SK-N-SH (cell line): ENCODE measurements at regions not wholly inside any gene's neighbourhood (a gene's known extent, or its start where the extent isn't known, plus 50 kb on each side); places are given as distances from the start of the nearest gene placed in this dataset.

ENCODE experiments used
- CTCF ChIA-PET: fragments of 300-600, 350-600 bp; formaldehyde crosslinking; extraction: SDS; loops from one replicate; lab custom pipeline; 2021; lab: Yijun Ruan, JAX
- POLR2A ChIA-PET: fragments of 350-600 bp; sonication (Branson Sonifier 250); formaldehyde crosslinking; extraction: SDS; loops from one replicate; lab custom pipeline; 2020; ENCODE audit warnings: antibody characterized with exemption, inconsistent platforms; lab: Yijun Ruan, JAX
- DNase-seq: peaks from one replicate; pipeline ENCODE4 v3.0.0; 2012
- H2AFZ ChIP-seq: fragments of 200-600 bp; sonication (generic); 2 replicates; pipeline ENCODE4 v1.8.1; 2016; ENCODE audit warnings: antibody characterized with exemption, mild to moderate bottlenecking, low read depth
- H3F3A ChIP-seq: fragments of 200-600 bp; sonication (generic); replicated peaks from 2 replicates; pipeline ENCODE3; 2016; ENCODE audit warnings: antibody characterized with exemption, mild to moderate bottlenecking; ENCODE audit not compliant: insufficient read depth
- H3K27ac ChIP-seq, 2 experiments: fragments of 200-500 bp in 1 of 2; fragments of 200-600 bp in 1 of 2; sonication (Bioruptor generic) in 1 of 2; sonication (generic), shearing (Covaris generic) in 1 of 2; 2 replicates each; pipeline versions ENCODE4 v1.5.1 to v1.6.1; 2014 to 2016; ENCODE audit warnings: low read depth in 2 of 2, inconsistent platforms in 1 of 2, low read length in 1 of 2, mild to moderate bottlenecking in 1 of 2, mixed read lengths in 1 of 2
- H3K27me3 ChIP-seq: fragments of 200-600 bp; sonication (generic), shearing (Covaris generic); 2 replicates; pipeline ENCODE4 v1.6.1; 2016; ENCODE audit warnings: mixed run types; ENCODE audit not compliant: insufficient read depth
- H3K36me3 ChIP-seq, 2 experiments: fragments of 200-500 bp in 1 of 2; fragments of 200-600 bp in 1 of 2; sonication (Bioruptor generic) in 1 of 2; sonication (generic) in 1 of 2; replicated peaks in 1 of 2; 2 replicates each; pipeline versions ENCODE3 to v1.5.1; 2014 to 2016; ENCODE audit warnings: low read length in 1 of 2, mild to moderate bottlenecking in 1 of 2; ENCODE audit not compliant: insufficient read depth in 2 of 2, control insufficient read depth in 1 of 2
- H3K4me1 ChIP-seq, 2 experiments: fragments of 200-500 bp in 1 of 2; fragments of 200-600 bp in 1 of 2; sonication (Bioruptor generic) in 1 of 2; sonication (generic), shearing (Covaris generic) in 1 of 2; 2 replicates each; pipeline versions ENCODE4 v1.5.1 to v1.6.1; 2014 to 2016; ENCODE audit warnings: low read depth in 1 of 2, low read length in 1 of 2, mixed run types in 1 of 2; ENCODE audit not compliant: insufficient read depth in 2 of 2, control insufficient read depth in 1 of 2
- H3K4me2 ChIP-seq: fragments of 200-600 bp; sonication (generic), shearing (Covaris generic); 2 replicates; pipeline ENCODE4 v1.6.1; 2017; ENCODE audit warnings: mixed run types
- H3K4me3 ChIP-seq, 2 experiments: fragments of 200-500 bp in 1 of 2; fragments of 200-600 bp in 1 of 2; sonication (Bioruptor generic) in 1 of 2; sonication (generic), shearing (Covaris generic) in 1 of 2; 2 replicates each; pipeline versions ENCODE4 v1.5.1 to v1.8.1; 2014 to 2016; ENCODE audit warnings: low read depth in 2 of 2, inconsistent platforms in 1 of 2, low read length in 1 of 2, mild to moderate bottlenecking in 1 of 2, mixed read lengths in 1 of 2, moderate library complexity in 1 of 2
- H3K79me2 ChIP-seq: fragments of 200-600 bp; sonication (generic); 2 replicates; pipeline ENCODE4 v1.8.1; 2017; ENCODE audit warnings: mild to moderate bottlenecking; ENCODE audit not compliant: insufficient read depth
- H3K9ac ChIP-seq: fragments of 200-600 bp; sonication (generic); 2 replicates; pipeline ENCODE4 v1.6.1; 2017; ENCODE audit warnings: mixed run types
- H3K9me2 ChIP-seq: fragments of 200-600 bp; sonication (generic); 2 replicates; pipeline ENCODE4 v1.6.1; 2017; ENCODE audit warnings: mixed run types
- H3K9me3 ChIP-seq: fragments of 200-600 bp; sonication (generic); 2 replicates; pipeline ENCODE4 v1.6.1; 2017; ENCODE audit warnings: mixed run types, mild to moderate bottlenecking, moderate library complexity
- H4K20me1 ChIP-seq: fragments of 200-600 bp; sonication (generic); 2 replicates; pipeline ENCODE4 v1.6.1; 2017; ENCODE audit warnings: mild to moderate bottlenecking, mixed run types; ENCODE audit not compliant: insufficient read depth
- EP300 ChIP-seq, 2 experiments: IDR thresholded peaks; 2 replicates each; pipeline versions ENCODE4 v1.4.0 to v1.6.1; 2012; ENCODE audit warnings: borderline replicate concordance in 1 of 2, low read depth in 1 of 2, low read length in 1 of 2
- EZH2phosphoT487 ChIP-seq: fragments of 200-600 bp; sonication (generic); IDR thresholded peaks from 2 replicates; pipeline ENCODE4 v1.6.1; 2017; ENCODE audit warnings: low read depth, mixed run types, mild to moderate bottlenecking, antibody characterized with exemption, moderate library complexity, borderline replicate concordance
- FOSL2 ChIP-seq: IDR thresholded peaks from 2 replicates; pipeline ENCODE4 v1.4.0; 2012; ENCODE audit warnings: low read depth, mild to moderate bottlenecking, moderate library complexity, borderline replicate concordance
- FOXJ3 ChIP-seq: sonication (generic); formaldehyde crosslinking; IDR thresholded peaks from 2 replicates; pipeline ENCODE4 v1.5.1; 2020; ENCODE audit warnings: mild to moderate bottlenecking, missing genetic modification reagents
- GATA2 ChIP-seq: sonication (generic); formaldehyde crosslinking; IDR thresholded peaks from 2 replicates; pipeline ENCODE4 v1.5.0; 2020; ENCODE audit warnings: mild to moderate bottlenecking, missing genetic modification reagents
- MXI1 ChIP-seq: IDR thresholded peaks from 2 replicates; pipeline ENCODE4 v1.6.1; 2012; ENCODE audit warnings: mild to moderate bottlenecking, low read depth, low read length, improper control_type of control experiment
- NFIC ChIP-seq: IDR thresholded peaks from 2 replicates; pipeline ENCODE4 v1.4.0; 2012; ENCODE audit warnings: borderline replicate concordance
- NRF1 ChIP-seq: IDR thresholded peaks from 2 replicates; pipeline ENCODE4 v1.6.1; 2012; ENCODE audit warnings: low read depth, mild to moderate bottlenecking, low read length
- POLR2AphosphoS5 ChIP-seq: IDR thresholded peaks from 2 replicates; pipeline ENCODE4 v1.6.1; 2012; ENCODE audit warnings: low read depth, low read length
- RAD21 ChIP-seq: IDR thresholded peaks from 2 replicates; pipeline ENCODE4 v1.6.1; 2012; ENCODE audit warnings: mild to moderate bottlenecking, low read length
- RXRA ChIP-seq: IDR thresholded peaks from 2 replicates; pipeline ENCODE4 v1.4.0; 2012; ENCODE audit warnings: low read depth, mild to moderate bottlenecking, borderline replicate concordance
- SIN3A ChIP-seq: IDR thresholded peaks from 2 replicates; pipeline ENCODE4 v1.6.1; 2012; ENCODE audit warnings: low read depth, mild to moderate bottlenecking, low read length, moderate library complexity, borderline replicate concordance
- TAF1 ChIP-seq: IDR thresholded peaks from 2 replicates; pipeline ENCODE4 v1.6.1; 2012; ENCODE audit warnings: low read depth, mild to moderate bottlenecking, low read length, moderate library complexity, borderline replicate concordance
- TCF12 ChIP-seq: IDR thresholded peaks from 2 replicates; pipeline ENCODE4 v1.4.0; 2012
- TEAD4 ChIP-seq: IDR thresholded peaks from 2 replicates; pipeline ENCODE4 v1.4.0; 2012; ENCODE audit warnings: mild to moderate bottlenecking, borderline replicate concordance; ENCODE audit not compliant: insufficient read depth
- YY1 ChIP-seq: IDR thresholded peaks from 2 replicates; pipeline ENCODE4 v1.4.0; 2012; ENCODE audit warnings: low read depth, mild to moderate bottlenecking
- WGBS: methylation state at CpG from one replicate; pipeline ENCODE4 v1.1.6; 2017; ENCODE audit warnings: low lambda C conversion rate; 5-methylcytosine and 5-hydroxymethylcytosine counted together
- TF ChIP-seq, protein P1 (sequence below): fragments of 200-600 bp; sonication (generic); IDR thresholded peaks from 2 replicates; pipeline ENCODE4 v1.6.1; 2017; ENCODE audit warnings: antibody characterized with exemption, mild to moderate bottlenecking, moderate library complexity
- TF ChIP-seq, protein P2 (sequence below): fragments of 150-350 bp; IDR thresholded peaks from 2 replicates; pipeline ENCODE4 v1.6.1; 2016; ENCODE audit warnings: mild to moderate bottlenecking, low read depth, low read length
- TF ChIP-seq, protein P3 (sequence below): IDR thresholded peaks from 2 replicates; pipeline ENCODE4 v1.4.0; 2012; ENCODE audit warnings: low read depth, borderline replicate concordance

DNA sequence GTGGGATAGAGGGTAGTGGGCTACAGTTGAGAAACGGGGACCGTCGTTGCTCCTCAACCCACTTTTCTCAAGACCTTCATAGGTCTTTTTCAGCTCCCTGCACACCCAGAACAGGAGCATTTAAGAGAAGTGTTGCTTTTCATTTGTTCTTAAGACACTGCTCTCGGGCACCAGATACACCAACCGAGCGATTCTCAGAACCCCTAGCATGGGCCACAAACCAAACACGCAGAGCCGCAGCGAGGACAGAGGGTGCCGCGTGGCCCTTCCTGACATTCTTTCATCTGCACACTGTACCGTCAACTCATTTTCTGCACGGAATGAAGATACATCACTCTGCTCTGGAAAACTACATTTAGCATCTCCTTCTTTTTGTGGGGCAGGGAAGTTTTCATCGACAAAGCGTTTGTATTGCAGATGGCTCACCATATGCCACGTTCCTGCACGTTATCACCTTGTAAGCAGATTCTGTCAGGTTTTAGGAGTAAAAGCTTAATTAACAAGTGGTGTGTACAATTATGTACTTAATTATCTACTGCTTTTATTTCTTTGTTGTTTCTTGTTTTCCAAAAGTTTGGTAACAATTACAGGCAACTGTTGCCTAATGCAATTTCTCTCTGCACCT, 70.4 kb upstream of the MLN start:
- no peak overlapping the region for H3K4me2 ChIP-seq
- H3K27ac ChIP-seq, result no peak overlapping the region
- 84% methylated on average over 16 of the region's 17 CpGs for WGBS
- H3K4me1 ChIP-seq, result peaks cover 0 to 13% of the 10 kb centered on the region in 2 experiments; a peak in 1 of 4 replicates
- ChIA-PET POLR2A (no interaction called here), CTCF (interaction anchor here (0.6 to 2.2 kb wide), 2 partner anchors 103 to 156 kb away, joined by 3 to 5 read pairs; no protein-coding TSS in a partner anchor)
- H3K36me3 ChIP-seq, result no peaks in the 10 kb centered on the region
- TF ChIP-seq TCF12, result no peak
- no peak for TF ChIP-seq EP300 (IDR thresholded peaks at IDR 0.05; ENCODE audit: borderline replicate concordance in 1 of 2, low read depth in 1 of 2, low read length in 1 of 2)
- no peak for TF ChIP-seq NRF1
- TF ChIP-seq MXI1, result no peak
- no peak for TF ChIP-seq EZH2phosphoT487
- no peak for TF ChIP-seq YY1
- TF ChIP-seq FOXJ3 (CRISPR knock-in tag), result no peak
- TF ChIP-seq, protein P1, sequence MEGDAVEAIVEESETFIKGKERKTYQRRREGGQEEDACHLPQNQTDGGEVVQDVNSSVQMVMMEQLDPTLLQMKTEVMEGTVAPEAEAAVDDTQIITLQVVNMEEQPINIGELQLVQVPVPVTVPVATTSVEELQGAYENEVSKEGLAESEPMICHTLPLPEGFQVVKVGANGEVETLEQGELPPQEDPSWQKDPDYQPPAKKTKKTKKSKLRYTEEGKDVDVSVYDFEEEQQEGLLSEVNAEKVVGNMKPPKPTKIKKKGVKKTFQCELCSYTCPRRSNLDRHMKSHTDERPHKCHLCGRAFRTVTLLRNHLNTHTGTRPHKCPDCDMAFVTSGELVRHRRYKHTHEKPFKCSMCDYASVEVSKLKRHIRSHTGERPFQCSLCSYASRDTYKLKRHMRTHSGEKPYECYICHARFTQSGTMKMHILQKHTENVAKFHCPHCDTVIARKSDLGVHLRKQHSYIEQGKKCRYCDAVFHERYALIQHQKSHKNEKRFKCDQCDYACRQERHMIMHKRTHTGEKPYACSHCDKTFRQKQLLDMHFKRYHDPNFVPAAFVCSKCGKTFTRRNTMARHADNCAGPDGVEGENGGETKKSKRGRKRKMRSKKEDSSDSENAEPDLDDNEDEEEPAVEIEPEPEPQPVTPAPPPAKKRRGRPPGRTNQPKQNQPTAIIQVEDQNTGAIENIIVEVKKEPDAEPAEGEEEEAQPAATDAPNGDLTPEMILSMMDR, result no peak
- no peak for TF ChIP-seq RXRA
- TF ChIP-seq NFIC, result no peak
- no peak for TF ChIP-seq FOSL2
- no peak for TF ChIP-seq TEAD4
- TF ChIP-seq POLR2AphosphoS5, result no peak
- no peak for TF ChIP-seq GATA2 (CRISPR knock-in tag)
- no peak for TF ChIP-seq TAF1
- TF ChIP-seq, protein P2, sequence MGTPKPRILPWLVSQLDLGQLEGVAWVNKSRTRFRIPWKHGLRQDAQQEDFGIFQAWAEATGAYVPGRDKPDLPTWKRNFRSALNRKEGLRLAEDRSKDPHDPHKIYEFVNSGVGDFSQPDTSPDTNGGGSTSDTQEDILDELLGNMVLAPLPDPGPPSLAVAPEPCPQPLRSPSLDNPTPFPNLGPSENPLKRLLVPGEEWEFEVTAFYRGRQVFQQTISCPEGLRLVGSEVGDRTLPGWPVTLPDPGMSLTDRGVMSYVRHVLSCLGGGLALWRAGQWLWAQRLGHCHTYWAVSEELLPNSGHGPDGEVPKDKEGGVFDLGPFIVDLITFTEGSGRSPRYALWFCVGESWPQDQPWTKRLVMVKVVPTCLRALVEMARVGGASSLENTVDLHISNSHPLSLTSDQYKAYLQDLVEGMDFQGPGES, result no peak
- TF ChIP-seq, protein P3, sequence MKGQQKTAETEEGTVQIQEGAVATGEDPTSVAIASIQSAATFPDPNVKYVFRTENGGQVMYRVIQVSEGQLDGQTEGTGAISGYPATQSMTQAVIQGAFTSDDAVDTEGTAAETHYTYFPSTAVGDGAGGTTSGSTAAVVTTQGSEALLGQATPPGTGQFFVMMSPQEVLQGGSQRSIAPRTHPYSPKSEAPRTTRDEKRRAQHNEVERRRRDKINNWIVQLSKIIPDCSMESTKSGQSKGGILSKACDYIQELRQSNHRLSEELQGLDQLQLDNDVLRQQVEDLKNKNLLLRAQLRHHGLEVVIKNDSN, result no peak
- no peak for TF ChIP-seq SIN3A
- no peak for TF ChIP-seq RAD21
- H3K79me2 ChIP-seq, result no peaks in the 10 kb centered on the region
- H3K4me3 ChIP-seq, result no peak overlapping the region
- H3K27me3 ChIP-seq, result no peaks in the 10 kb centered on the region
- no peaks in the 10 kb centered on the region for H3F3A ChIP-seq
- H2AFZ ChIP-seq, result no peak overlapping the region
- H4K20me1 ChIP-seq, result no peaks in the 10 kb centered on the region
- H3K9me2 ChIP-seq, result no peaks in the 10 kb centered on the region
- no peaks in the 10 kb centered on the region for H3K9me3 ChIP-seq
- DNase-seq, result no peak
- H3K9ac ChIP-seq, result no peak overlapping the region
